Ovary (tissue), 7 donors: ENCODE measurements at regions not wholly inside any gene's neighbourhood (a gene's known extent, or its start where the extent isn't known, plus 50 kb on each side); places are given as distances from the start of the nearest gene placed in this dataset.

Experiments used
- DNase-seq, 5 donors: peaks; one replicate each; pipeline ENCODE4 v3.0.0-alpha.2; 2019 to 2020
- H3K27ac ChIP-seq, 2 donors: fragments of 200-600 bp; one replicate each; pipeline versions ENCODE4 v1.5.1 to v1.8.0; 2019 to 2022
- H3K27me3 ChIP-seq: fragments of 200-600 bp; one replicate; pipeline ENCODE4 v1.8.0; 2022
- H3K36me3 ChIP-seq: fragments of 200-600 bp; sonication (generic); one replicate; pipeline ENCODE4 v1.5.1; 2019
- H3K4me1 ChIP-seq: one replicate; pipeline ENCODE4 v1.8.1; 2013; ENCODE audit warnings: mild to moderate bottlenecking, moderate library complexity; ENCODE audit not compliant: insufficient read depth
- H3K4me3 ChIP-seq: fragments of 200-600 bp; sonication (generic); one replicate; pipeline ENCODE4 v1.5.1; 2017
- H3K9me3 ChIP-seq, 2 donors: fragments of 200-600 bp in 1 of 2; sonication (generic) in 1 of 2; one replicate each; pipeline versions ENCODE4 v1.5.1 to v1.8.1; 2013 to 2019; ENCODE audit warnings: mild to moderate bottlenecking in 1 of 2, moderate library complexity in 1 of 2
- CTCF ChIP-seq, 3 donors: fragments of 450-650 bp in 2 of 3; fragments of 200-600 bp in 1 of 3; IDR thresholded peaks; one replicate each; pipeline versions ENCODE4 v1.5.1 to v1.8.0; 2016 to 2022; ENCODE audit warnings: antibody characterized with exemption in 3 of 3, mild to moderate bottlenecking in 1 of 3
- EP300 ChIP-seq: sonication (generic); formaldehyde crosslinking; IDR thresholded peaks from one replicate; pipeline ENCODE4 v1.6.1; 2017; ENCODE audit warnings: antibody characterized with exemption
- POLR2A ChIP-seq: fragments of 450-650 bp; IDR thresholded peaks from one replicate; pipeline ENCODE4 v1.6.1; 2017; ENCODE audit warnings: antibody characterized with exemption, mild to moderate bottlenecking, moderate library complexity
- WGBS, 3 donors: extraction: QIAGEN DNeasy Blood & Tissue Kit in 1 of 3; methylation state at CpG; one replicate each; pipeline versions ENCODE4 v1.1.5 to v1.1.7; 2013 to 2017; 5-methylcytosine and 5-hydroxymethylcytosine counted together
- intact Hi-C, 4 donors: fragments of 100-400 bp; cut with DNase I; formaldehyde crosslinking; loops; one replicate each; pipeline versions ENCODE4 v1.11.0 to v1.15.1; 2022 to 2023
- donor health status: DM: no; HTN: no; CAD: no; lungs with moderate emphysema.
- donor health status: DM: no; HTN: no; CAD: no.
- donor health status: Bipolar disorder and iron deficiency.
- donor health status: DM: no; HTN: no; CAD: no.
- donor health status: DM: yes; HTN: yes; CAD: no.

- no peaks in the 10 kb centered on the region for H3K27me3 ChIP-seq
- peaks cover 0 to 6% of the 10 kb centered on the region in 2 donors for H3K9me3 ChIP-seq
- no peak overlapping the region for H3K4me3 ChIP-seq
- no peak for DNase-seq
- H3K27ac ChIP-seq = no peak overlapping the region
- TF ChIP-seq EP300 (no peak), POLR2A (no peak), CTCF (IDR thresholded peaks at IDR 0.05) (no peak)
- H3K36me3 ChIP-seq = no peaks in the 10 kb centered on the region
- H3K4me1 ChIP-seq = no peaks in the 10 kb centered on the region
- intact Hi-C loops = no loop called here
Observed at GRCh38 chr15:87243474-87243873, 1013.1 kb downstream of the NTRK3 start.

- DNase-seq = no peak
Observed at GRCh38 chr15:87239582-87240230, 1016.8 kb downstream of the NTRK3 start.

GRCh38 chr15:87238451-87239068, 1018.0 kb downstream of the NTRK3 start:
- Histone ChIP-seq H3K9me3 (no peaks in the 10 kb centered on the region), H3K4me1 (no peaks in the 10 kb centered on the region), H3K27ac (no peak overlapping the region), H3K27me3 (no peaks in the 10 kb centered on the region), H3K4me3 (no peak overlapping the region), H3K36me3 (no peaks in the 10 kb centered on the region)
- no peak for DNase-seq
- intact Hi-C loops = no loop called here
- WGBS, 3 donors = 65 to 79% (median 74%) methylated on average over 1 of the region's 1 CpG
- TF ChIP-seq POLR2A = no peak
- no peak for TF ChIP-seq CTCF (IDR thresholded peaks at IDR 0.05)
- TF ChIP-seq EP300 = no peak

More at GRCh38 chr15:87239582-87240230, 1016.8 kb downstream of the NTRK3 start:
- Histone ChIP-seq H3K9me3 (peaks cover 0 to 2% of the 10 kb centered on the region in 2 donors), H3K4me1 (no peaks in the 10 kb centered on the region), H3K36me3 (no peaks in the 10 kb centered on the region), H3K4me3 (no peak overlapping the region), H3K27ac (no peak overlapping the region), H3K27me3 (no peaks in the 10 kb centered on the region)
- no peak for TF ChIP-seq EP300
- no peak for TF ChIP-seq POLR2A
- no peak for TF ChIP-seq CTCF (IDR thresholded peaks at IDR 0.05)
- WGBS, 3 donors = 82 to 92% (median 86%) methylated on average over 3 of the region's 3 CpGs
- intact Hi-C loops = no loop called here

- Histone ChIP-seq H3K9me3 (no peaks in the 10 kb centered on the region), H3K36me3 (no peaks in the 10 kb centered on the region), H3K27me3 (no peaks in the 10 kb centered on the region), H3K27ac (no peak overlapping the region), H3K4me3 (no peak overlapping the region), H3K4me1 (no peaks in the 10 kb centered on the region)
- WGBS, 3 donors = 17 to 43% (median 40%) methylated on average over 4 of the region's 4 CpGs
- DNase-seq = no peak
- intact Hi-C loops = loop anchor here in 1 of 4 donors (10.0 kb wide), 1 partner anchor 924 kb away; no protein-coding TSS in a partner anchor
- TF ChIP-seq POLR2A (no peak), CTCF (IDR thresholded peaks at IDR 0.05) (no peak), EP300 (no peak)
Observed at GRCh38 chr15:87228460-87228859, 1028.1 kb downstream of the NTRK3 start.
